Stomach (tissue), 4 donors: ENCODE measurements at regions not wholly inside any gene's neighbourhood (a gene's known extent, or its start where the extent isn't known, plus 50 kb on each side); places are given as distances from the start of the nearest gene placed in this dataset.

Source experiments
- POLR2A ChIP-seq, 4 donors: fragments of 450-650 bp; IDR thresholded peaks; one replicate each; pipeline ENCODE4 v1.6.1; 2016; ENCODE audit warnings: antibody characterized with exemption in 4 of 4, control low read depth in 2 of 4, mild to moderate bottlenecking in 1 of 4, moderate library complexity in 1 of 4
- POLR2AphosphoS5 ChIP-seq, 3 donors: sonication (generic); formaldehyde crosslinking; IDR thresholded peaks; one replicate each; pipeline ENCODE4 v1.6.1; 2016; ENCODE audit warnings: antibody characterized with exemption in 3 of 3
- TF ChIP-seq, protein P1 (sequence below), 7 experiments: fragments of 450-650 bp in 4 of 7; fragments of 200-600 bp in 3 of 7; sonication (generic) in 3 of 7; IDR thresholded peaks; one replicate each; pipeline ENCODE4 v1.5.1; 2016 to 2019; ENCODE audit warnings: antibody characterized with exemption in 7 of 7, control low read depth in 2 of 7, mild to moderate bottlenecking in 1 of 7

DNA sequence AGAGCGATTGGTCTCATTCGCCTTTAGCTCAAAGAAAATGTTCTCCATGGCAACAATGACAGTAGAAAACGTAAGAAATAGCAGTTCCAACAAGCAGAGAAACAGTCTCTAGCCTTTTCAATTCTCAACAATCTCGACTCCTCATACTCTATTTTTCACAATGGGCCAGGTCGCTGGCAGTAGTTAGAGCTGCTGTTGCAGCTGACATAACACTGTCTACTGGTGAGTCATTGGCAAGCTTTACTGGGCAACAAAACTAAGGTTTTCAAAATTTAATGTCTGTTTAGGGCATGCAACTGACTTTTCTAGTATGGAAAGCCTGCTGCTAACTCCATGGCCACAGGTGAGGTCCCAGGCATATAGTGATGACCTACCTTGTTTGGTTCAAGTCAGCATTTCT lies 221.1 kb upstream of the KAZN start:
- TF ChIP-seq POLR2A (IDR thresholded peaks at IDR 0.05) = no peak
- TF ChIP-seq, protein P1, sequence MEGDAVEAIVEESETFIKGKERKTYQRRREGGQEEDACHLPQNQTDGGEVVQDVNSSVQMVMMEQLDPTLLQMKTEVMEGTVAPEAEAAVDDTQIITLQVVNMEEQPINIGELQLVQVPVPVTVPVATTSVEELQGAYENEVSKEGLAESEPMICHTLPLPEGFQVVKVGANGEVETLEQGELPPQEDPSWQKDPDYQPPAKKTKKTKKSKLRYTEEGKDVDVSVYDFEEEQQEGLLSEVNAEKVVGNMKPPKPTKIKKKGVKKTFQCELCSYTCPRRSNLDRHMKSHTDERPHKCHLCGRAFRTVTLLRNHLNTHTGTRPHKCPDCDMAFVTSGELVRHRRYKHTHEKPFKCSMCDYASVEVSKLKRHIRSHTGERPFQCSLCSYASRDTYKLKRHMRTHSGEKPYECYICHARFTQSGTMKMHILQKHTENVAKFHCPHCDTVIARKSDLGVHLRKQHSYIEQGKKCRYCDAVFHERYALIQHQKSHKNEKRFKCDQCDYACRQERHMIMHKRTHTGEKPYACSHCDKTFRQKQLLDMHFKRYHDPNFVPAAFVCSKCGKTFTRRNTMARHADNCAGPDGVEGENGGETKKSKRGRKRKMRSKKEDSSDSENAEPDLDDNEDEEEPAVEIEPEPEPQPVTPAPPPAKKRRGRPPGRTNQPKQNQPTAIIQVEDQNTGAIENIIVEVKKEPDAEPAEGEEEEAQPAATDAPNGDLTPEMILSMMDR (IDR thresholded peaks at IDR 0.05) = no peak
- no peak for TF ChIP-seq POLR2AphosphoS5 (IDR thresholded peaks at IDR 0.05)
